Esophagus squamous epithelium (tissue), 4 donors: ENCODE measurements at regions not wholly inside any gene's neighbourhood (a gene's known extent, or its start where the extent isn't known, plus 50 kb on each side); places are given as distances from the start of the nearest gene placed in this dataset.

Experiments used
- CTCF ChIP-seq, 6 experiments: fragments of 450-650 bp in 4 of 6; fragments of 200-600 bp in 2 of 6; sonication (generic) in 2 of 6; IDR thresholded peaks; one replicate each; pipeline ENCODE4 v1.5.1; 2016 to 2019; ENCODE audit warnings: antibody characterized with exemption in 6 of 6, mild to moderate bottlenecking in 4 of 6, moderate library complexity in 4 of 6
- POLR2A ChIP-seq, 4 donors: fragments of 450-650 bp; IDR thresholded peaks; one replicate each; pipeline ENCODE4 v1.6.1; 2017; ENCODE audit warnings: antibody characterized with exemption in 4 of 4, mild to moderate bottlenecking in 4 of 4, moderate library complexity in 3 of 4

- TF ChIP-seq CTCF (IDR thresholded peaks at IDR 0.05) = no peak
- no peak for TF ChIP-seq POLR2A (IDR thresholded peaks at IDR 0.05)
Measured at GRCh38 chr12:105464406-105464805, 133.9 kb downstream of the C12orf75 start.
